ENCODE measurements at regions not wholly inside any gene's neighbourhood (a gene's known extent, or its start where the extent isn't known, plus 50 kb on each side); places are given as distances from the start of the nearest gene placed in this dataset.

DNA sequence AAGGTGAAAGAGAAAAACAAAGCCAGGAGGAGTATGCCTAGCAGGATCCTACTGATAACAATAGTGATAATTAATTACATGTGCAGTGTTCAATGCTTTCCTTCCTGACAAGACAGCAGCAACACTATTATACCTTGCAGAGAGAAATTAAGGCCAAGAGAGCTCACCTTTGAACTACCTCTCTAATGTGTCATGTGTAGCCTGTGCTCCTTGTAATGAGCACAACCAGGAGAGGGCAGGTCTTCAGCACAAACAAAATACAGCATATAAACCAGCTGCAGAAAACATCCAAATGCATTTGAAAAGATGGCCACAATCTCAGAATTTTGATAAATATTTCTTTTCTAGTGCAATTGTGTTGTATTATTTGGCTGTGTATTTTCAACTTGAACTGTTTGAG lies 1425.7 kb downstream of the DSC3 start:
- DNase-seq = no peak

DNA sequence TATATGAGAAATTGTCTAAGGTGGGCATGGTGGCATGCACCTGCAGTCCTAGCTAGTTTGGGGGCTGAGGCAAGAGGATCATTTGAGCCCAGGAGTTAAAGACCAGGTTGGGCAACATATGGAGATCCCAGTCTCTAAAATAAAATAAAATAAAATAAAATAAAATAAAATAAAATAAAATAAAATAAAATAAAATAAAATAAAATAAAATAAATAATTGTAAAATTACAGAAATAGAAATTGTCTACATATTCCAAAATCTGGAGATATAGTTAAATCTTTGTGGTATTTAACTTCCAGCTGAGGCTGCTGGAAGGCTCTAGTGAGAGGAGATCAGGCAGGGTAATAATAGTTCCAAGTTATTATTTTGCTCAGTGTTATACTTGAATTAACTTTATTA lies 1432.1 kb upstream of the CDH2 start:
- DNase-seq = no peak

DNA sequence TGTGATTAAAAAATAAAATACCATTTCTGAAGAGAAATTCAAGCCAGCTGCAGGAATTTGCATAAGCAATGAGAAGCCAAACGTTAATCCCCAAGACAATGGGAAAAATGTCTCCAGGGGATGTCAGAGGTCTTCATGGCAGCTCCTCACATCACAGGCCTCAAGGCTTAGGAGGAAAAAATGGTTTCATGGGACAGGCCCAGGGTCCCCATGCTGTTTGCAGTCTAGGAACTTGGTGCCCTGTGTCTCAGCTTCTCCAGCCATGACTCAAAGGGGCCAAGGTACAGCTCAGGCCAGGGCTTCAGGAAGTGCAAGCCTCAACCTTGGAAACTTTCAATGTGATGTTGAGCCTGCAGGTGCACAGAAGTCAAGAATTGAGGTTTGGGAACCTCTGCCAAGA lies 1428.4 kb upstream of the CDH2 start:
- DNase-seq = no peak

GRCh38 chr18:29596959-29597358 lies 1420.0 kb upstream of the CDH2 start:
- DNase-seq = no peak

- no peak for DNase-seq
Measured at GRCh38 chr18:29594493-29594892, 1417.6 kb upstream of the CDH2 start.

DNA sequence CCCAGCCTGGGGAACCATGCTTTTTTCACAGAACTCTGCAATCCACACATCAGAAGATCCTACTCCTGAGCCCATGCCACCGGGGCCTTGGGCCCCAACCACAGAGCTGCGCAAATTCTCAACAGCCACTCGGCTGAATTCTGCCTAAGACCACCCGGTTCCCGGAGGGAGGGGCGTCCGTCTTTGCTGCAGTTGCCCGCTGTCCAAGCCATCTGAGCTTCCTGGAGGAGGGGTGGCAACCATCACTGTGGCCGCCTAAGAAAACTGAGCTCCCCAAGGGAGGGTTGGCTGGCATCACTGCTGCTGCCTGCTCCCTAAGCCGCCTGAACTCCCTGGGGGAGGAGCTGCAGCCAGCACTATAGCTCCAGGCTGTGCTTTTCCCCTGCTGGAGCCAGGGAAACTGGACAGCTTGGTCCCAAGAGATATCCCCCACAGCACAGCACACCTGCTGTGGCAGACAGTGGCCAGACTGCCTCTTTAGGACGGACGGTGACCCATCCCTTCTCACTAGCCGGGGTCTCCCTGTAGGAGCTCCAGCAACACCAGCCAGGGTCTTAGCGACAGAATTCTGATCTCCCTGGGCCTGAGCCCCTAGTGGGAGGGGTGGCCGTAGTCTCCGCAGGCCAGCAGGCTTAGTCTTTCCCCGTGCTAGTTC lies 1411.6 kb upstream of the CDH2 start:
- DNase-seq = no peak

DNA sequence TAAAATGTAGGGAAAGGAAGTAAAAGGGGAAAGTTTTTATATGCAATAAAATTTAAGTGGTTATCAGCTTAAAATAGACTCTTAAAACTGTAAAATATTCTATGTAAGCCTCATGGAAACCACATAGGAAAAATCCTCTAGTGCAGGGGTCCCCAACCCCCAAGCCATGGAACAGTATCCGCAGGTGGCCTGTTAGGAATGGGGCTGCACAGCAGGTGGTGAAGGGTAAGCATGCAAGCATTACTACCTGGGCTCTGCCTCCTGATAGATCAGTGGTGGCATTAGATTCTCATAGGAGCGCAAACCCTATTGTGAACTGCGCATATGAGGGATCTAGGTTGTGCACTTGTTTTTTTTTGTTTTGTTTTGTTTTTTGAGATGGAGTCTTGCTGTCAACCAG lies 1409.3 kb upstream of the CDH2 start:
- DNase-seq = no peak

- no peak for DNase-seq
Measured at GRCh38 chr18:29560270-29560669, 1383.3 kb upstream of the CDH2 start.

DNA sequence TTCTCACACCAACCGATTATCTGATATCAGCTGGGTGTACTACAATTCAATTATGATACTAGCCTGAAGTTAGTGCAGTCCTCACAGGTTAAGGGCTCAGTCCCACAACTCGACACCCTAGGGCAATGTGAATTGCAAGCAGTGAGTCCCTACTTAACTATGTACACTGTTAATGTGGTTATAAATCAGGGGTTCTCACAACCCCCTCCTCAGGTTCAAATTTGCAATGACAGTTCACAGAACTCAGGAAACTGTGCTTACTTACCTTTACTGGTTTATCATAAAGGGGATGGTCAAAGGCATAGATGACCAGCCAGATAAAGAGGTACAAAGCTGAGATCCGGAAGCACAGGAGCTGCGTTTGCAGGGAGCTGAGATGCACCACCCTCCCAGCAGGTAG lies 1379.1 kb upstream of the CDH2 start:
- DNase-seq = no peak

GRCh38 chr18:29549759-29550158 lies 1372.8 kb upstream of the CDH2 start:
- no peak for DNase-seq

DNA sequence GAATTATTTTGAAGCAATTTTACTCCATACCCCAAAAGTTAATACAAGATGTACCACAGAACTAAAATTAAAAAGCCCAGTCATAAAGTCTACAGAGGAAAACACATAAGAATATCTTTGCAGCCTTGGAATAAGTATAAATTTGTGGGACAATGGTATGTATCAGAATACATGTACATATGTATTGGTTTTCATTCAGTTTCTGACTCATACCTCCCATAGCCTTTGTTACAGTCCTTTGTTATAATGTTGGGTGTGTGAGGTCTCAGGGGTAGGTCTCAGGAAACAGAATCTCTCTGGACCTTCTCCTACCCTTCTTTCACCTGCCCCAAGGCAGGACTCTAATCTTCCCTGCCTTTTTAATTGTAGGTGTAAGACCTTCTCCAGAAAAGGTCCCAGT lies 1370.7 kb upstream of the CDH2 start:
- no peak for DNase-seq

- DNase-seq = no peak
Measured at GRCh38 chr18:29540548-29540947, 1363.6 kb upstream of the CDH2 start.

GRCh38 chr18:29531746-29532145 lies 1354.8 kb upstream of the CDH2 start:
- no peak for DNase-seq

DNA sequence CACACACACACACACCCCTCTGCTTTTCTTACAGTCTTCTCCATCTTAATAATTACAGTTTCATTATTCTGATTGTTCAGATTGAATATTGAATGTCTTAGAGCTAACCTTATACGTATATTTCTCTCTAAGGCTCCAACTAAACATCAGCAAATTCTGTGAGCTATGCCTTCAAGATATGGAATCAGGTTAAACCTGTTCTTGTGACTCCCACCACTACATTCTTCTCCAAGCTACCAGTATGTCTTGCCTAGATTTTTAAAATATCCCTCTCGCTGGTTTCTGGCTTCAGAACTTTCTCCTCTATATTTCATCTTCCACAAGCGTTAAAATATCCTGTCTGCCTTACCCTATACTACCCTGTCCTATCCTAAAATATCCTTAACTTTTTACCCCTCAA lies 1346.4 kb upstream of the CDH2 start:
- no peak for DNase-seq

GRCh38 chr18:29512761-29513160 lies 1335.8 kb upstream of the CDH2 start:
- DNase-seq = no peak

DNA sequence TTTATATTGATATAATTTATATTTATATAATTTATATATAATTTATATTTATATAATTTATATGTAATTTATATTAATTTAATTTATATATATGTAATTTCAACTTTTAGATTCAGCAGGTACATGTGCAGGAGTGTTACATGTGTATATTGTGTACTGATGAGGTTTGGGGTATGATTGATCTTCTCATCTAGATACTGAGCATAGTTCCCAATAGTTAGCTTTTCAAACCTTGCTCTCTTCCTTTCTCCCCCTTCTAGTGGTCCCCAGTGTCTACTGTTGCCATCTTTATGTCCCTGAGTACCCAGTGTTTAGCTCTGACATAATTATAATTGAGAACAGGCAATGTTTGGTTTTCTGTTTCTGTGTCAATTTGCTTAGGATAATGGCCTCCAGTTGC lies 1335.3 kb upstream of the CDH2 start:
- no peak for DNase-seq

- no peak for DNase-seq
Measured at GRCh38 chr18:29501952-29502351, 1325.0 kb upstream of the CDH2 start.

- DNase-seq = no peak
Measured at GRCh38 chr18:29496152-29496680, 1319.3 kb upstream of the CDH2 start.

DNA sequence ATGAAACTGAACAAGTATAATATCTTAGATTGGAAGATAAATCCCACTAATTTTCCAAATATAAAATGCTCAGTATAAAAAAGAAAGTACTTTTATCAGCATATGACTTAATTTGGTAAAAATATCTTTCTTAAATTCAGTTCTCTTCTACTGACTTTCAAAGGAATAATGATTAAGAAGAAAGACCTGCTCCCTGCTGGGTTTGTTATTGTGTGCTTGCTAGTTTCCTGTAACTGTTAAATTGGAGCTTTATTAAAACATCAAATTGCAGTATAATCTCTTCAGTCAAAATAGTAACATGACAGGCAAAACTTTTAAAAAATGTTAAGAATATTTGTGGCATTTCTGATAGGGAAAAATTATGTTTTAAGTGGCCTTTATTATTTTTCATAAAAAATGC lies 1317.4 kb upstream of the CDH2 start:
- DNase-seq = no peak

DNA sequence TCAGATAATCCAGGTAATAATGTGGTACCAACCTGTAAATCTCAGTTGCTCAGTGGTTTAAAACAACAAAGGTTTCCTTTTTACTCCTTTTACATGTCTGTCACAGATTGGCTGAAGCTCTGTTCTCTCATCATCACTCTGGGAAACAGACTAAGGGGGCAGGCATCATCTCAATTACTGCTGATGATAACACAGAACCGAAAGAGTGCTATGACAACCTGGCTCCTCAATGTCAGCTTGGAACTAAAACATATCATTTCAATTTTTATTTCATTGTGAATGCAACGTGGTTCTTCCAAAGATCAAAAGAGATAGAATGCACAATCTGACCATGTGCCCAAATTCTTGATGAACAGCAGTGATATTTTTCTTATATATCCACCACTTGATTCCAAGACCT lies 1315.0 kb upstream of the CDH2 start:
- DNase-seq = no peak

- DNase-seq = no peak
Measured at GRCh38 chr18:29488617-29489016, 1311.7 kb upstream of the CDH2 start.

DNA sequence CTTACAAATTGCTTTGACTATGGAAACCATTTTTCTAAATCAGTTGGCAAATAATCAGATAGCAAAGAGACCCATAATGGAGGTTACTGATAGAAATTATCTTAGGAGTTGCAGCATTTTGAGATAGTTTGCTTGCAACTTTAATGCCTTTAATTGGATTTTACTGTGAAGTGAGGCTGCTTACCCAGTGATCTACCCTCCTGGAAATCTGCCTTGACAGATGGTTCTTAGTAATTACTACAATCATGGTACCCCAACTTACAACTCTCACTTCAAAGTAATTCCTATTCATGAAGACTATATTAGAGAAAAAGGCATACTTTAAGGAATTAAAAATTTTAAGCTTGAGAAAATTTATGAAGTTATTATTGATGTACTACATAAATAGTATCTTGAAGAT lies 1288.6 kb upstream of the CDH2 start:
- DNase-seq = no peak

DNA sequence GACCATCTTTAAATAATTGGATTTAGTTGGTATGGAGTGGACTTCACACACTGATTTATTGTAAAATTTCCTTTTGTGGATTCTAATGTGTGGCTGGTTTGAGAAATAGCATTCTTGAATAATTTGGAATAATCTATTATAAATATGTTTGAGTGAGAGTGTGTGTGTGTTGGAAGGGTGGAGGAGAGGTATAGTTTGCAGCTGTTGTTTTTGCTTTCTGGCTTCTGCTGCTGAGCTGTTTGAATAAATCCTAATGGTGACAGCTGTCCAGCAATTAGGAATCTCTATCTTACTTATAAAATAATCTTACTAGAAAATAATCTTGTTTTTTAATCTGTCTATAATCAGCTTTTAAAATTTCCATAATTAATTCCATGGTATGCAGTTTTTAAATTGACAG lies 1283.0 kb upstream of the CDH2 start:
- DNase-seq = no peak

DNA sequence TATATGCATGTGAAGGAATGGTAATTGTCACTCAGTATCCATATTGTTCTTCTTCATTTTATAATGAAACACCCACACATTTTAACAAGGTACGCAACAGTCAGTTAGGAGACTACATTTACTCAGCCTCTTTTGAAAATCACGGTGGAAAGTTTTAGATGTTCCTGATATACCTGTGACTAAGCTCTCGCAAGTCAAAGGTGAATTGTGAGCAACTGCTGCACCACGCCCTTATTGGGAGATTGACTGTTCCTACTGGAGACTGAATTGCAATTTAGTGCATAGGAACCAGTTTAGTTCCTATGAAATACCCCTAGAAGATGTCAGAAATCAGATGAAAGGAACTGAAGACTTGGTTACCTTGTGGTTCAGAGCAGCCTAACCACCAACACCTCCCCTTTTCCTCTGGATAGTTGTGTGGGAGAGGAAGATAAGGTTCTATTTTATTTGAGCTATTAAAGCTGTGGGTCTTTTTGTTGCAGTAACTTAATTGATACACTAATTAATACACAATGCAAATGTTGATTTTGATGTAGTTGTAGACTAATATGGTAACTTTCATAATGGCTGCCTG lies 1280.5 kb upstream of the CDH2 start:
- DNase-seq = no peak

DNA sequence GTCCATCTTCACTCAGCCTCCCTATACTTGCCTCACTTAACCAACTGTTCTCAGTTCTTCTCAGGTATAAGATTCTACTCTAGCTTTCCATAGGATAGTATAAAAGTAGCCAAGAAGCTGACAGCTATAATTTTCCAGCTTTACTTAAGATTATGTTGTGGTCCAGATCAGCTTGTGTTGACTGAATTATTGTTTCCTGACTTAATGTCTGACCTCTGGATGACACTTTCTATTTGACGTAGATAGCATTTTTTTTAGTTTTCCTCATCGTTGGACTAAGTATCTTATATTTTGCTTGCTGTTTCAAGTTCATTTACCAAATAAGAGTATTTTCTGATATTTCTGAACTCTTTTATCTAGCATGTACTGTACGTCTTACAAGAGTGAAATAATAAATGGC lies 1272.5 kb upstream of the CDH2 start:
- no peak for DNase-seq

All from NCI-H2107 (cell line).